ENCODE measurements at regions not wholly inside any gene's neighbourhood (a gene's known extent, or its start where the extent isn't known, plus 50 kb on each side); places are given as distances from the start of the nearest gene placed in this dataset.

GRCh38 chr16:51801635-51802034 is 650.6 kb upstream of the SALL1 start:
- DNase-seq (ENCODE audit: low read depth, low spot score): no peak

- no peak for DNase-seq (ENCODE audit: low read depth, low spot score)
These were observed 646.7 kb upstream of the SALL1 start for GRCh38 chr16:51797669-51798259.

- no peak for DNase-seq (ENCODE audit: low read depth, low spot score)
These were observed 628.2 kb upstream of the SALL1 start for GRCh38 chr16:51779240-51779639.

GRCh38 chr16:51773071-51773890 is 622.2 kb upstream of the SALL1 start:
- no peak for DNase-seq (ENCODE audit: low read depth, low spot score)

DNA sequence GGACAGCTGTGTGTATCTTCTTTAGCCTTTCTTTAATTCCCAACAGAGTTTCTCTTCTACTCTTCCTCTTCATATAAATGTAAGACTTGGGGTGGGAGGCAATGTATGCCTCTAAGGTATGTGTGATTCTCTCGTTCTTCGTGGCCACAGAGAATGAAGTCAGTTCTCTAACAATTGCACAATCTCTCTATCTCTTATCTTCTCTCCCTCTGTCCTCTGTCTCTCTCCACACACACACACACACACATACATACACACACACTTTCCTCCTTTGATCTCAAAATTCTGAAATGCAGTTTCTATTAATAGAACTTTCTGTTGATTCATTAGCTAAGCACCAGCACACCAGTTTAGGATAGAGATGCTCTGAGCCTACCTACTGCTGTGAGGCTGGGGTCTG is 615.7 kb upstream of the SALL1 start:
- DNase-seq (ENCODE audit: low read depth, low spot score): no peak

DNA sequence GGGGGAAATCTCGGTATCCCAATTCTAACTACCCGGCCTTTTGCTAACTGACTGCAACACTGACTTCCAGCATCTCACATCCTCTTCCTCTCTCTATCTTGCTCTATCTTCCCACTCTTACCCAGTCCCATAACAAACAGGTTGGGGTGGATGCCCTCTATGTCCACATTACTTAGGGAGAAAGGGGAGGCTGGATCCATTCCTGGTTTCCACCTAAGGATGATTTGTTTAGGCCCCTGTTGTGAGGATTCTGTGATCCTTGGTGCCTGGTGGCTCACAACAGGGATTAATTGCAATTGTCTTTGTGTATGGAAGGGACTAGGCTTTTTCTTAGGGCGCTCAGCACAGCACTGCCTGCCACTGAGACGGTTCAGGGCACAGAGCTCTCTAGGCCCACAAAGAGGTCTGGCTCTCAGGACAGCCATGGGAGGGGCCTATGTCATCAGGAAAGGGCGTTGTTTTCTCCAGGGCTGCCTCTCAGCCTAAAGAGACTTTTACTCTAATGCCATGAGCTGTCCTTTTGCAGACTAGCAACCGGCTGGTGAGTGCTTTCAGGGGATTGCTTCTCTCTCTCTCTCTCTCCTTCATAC is 612.1 kb upstream of the SALL1 start:
- no peak for DNase-seq (ENCODE audit: low read depth, low spot score)

DNA sequence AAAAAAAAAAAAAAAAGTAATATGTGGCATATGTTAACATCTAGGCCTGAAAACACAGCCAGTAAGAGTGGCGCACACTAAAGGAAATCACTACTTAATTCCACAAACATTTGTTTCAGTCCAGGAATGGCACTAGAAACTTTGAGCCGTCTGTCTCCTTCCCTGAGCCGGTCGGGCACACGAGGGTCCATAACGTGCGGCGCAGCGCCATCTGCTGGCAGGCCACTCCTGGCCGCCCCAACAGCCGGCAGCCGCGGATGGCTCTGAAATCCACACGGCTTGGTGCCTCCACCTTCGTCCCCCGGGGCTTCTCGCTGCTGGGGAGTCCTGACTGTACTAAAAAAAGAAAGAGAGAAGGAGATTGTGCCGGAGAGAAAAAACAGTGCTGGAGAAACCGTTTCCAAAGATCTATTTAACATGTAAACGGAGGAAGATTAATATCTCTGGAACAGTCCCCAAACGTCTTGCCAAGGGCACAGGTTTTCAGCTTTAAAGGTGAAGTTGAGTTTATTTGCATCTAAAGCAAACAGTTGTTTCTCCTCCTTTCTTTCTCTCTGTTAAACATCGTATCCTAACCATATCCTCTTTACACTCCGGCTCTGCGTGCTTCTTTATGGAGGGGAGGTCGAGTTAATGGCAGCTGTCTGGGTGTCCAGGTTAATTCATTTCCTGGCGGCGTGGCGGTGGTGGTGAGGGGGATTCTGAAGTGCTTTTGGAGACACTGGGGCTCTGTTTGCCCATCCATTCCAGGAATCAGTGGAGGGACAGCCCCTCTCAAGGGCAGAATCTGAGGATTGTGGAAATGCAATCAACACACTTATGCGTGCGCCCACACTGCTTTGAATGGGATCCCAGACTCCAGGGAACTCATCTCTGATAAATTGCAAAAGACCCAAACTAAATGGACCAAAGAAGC is 611.3 kb upstream of the SALL1 start:
- DNase-seq (ENCODE audit: low read depth, low spot score): peak; percentile 53

DNA sequence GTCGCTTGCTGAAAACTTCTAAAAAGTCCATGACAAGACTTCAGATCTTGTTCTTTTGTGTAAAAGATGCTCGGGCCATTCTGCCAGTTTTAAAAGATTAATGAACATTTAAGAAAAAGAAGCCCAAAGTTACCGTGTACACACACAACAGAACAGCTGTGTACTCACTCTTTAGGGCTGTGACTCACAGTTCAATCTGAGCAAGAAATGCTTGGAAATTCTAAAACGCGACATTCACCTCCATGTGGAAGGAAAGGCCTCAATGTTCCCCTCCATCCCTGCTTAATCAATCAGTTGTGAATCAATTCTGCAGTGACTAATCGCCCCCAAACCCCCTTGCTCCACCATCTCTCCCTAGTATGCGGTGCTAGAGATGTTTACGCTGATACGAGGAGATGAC is 609.9 kb upstream of the SALL1 start:
- no peak for DNase-seq (ENCODE audit: low read depth, low spot score)

DNA sequence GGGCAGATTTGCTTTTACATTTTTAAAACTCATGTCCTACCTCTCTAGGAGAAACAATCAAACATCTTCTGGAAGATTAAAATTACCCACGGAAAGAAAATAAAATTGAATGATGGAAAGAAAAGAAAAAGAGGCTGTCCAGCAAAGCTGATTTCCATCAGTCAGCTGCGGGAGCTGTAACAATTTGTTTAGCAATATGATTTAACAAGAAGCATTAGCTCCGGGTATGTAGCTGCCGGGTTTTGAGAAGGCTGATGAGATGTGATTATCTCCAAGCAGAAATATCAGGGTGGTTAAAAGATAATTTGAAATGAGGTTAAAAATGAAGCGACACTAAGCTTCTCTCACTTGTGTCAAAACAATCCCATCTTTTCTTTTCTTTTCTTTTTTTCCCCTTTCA is 608.9 kb upstream of the SALL1 start:
- DNase-seq (ENCODE audit: low read depth, low spot score): no peak

DNA sequence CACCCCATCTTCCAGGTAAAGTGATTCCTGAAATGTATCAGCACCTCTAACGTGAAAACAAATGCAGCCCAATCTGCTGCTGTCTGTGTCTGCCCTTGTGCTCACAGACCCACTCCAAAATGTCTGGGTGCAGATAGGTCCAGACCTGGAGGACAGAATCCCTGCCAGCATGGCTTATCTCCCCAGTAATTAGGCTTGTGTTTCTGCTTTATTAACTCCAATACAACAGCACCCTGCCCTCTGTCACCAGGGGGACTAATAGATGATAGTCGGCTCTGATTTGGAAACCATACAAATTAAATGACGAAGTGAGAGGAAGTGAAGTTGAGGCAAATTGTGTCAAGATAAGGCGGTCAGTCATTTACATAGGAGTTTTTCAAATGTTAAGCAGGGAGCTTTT is 608.3 kb upstream of the SALL1 start:
- DNase-seq (ENCODE audit: low read depth, low spot score): no peak

GRCh38 chr16:51757921-51758479 is 606.9 kb upstream of the SALL1 start:
- no peak for DNase-seq (ENCODE audit: low read depth, low spot score)

GRCh38 chr16:51757505-51757904 is 606.4 kb upstream of the SALL1 start:
- no peak for DNase-seq (ENCODE audit: low read depth, low spot score)

- DNase-seq (ENCODE audit: low read depth, low spot score): no peak
These were observed 606.0 kb upstream of the SALL1 start for GRCh38 chr16:51757124-51757470.

DNA sequence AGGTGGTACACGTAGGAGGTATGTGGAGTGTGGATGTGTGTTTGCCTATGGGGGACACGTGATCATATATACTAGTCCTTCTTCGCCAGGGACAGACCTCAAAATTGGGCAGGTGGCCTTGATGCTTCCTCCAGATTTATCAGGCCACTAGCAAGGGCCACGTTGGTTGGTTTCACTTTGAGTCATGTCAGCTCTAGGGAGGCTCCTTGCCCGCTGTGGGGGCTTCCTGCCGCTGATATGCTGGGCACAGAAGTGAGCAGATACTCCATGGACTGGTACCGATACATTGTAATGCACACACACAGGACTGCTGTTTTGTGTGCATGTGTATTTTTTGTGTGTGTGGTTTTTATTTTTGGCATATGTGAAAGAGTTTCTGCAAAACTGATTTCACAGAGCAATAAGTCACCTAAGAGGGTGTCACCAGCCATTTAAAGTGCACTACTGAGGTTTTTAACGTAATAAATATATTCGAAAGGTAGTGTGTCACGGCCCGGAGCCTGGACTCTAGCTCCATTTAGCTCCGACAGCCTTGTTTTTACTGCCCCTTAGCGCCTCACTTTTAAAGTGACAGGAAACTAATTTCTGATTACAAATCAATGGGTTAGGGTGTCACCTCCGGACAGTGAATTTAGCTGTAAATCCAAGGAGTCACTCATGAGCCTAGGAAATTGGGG is 605.5 kb upstream of the SALL1 start:
- no peak for DNase-seq (ENCODE audit: low read depth, low spot score)

DNA sequence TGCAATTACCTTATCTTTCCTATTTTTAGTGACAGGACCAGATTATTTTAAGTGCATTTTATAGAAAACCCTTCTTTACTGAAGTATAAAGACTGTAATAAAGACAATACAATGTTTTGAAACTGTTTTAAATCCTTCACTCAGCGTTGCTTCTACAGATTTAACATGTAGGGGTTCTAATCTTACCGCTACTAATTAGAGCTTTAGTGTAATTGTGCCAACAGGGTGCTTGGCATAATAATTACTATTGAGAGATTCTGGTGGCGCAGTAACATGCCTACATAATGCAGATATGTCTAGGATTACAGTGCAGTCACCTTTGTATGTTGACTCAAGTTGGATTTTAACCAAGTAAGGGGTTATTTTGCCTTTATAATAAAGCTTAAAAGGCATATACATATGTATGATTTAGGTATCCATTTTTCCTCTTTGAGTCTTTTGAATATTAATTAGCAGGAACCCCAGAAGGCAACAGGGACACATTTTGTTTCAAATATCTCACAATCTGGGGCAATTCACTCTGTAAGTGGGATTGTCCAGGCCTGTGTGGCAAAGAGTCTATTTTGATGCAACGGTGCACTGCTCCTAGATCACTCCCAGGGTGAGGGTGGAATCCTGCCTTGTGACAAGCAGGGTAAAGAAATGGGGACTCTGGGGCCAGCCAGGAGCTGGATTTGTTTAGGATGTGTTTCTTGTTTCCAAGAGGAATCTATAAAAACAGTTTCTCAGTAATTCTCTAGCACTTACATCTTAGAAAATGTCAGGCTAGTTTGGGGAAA is 604.7 kb upstream of the SALL1 start:
- no peak for DNase-seq (ENCODE audit: low read depth, low spot score)

DNA sequence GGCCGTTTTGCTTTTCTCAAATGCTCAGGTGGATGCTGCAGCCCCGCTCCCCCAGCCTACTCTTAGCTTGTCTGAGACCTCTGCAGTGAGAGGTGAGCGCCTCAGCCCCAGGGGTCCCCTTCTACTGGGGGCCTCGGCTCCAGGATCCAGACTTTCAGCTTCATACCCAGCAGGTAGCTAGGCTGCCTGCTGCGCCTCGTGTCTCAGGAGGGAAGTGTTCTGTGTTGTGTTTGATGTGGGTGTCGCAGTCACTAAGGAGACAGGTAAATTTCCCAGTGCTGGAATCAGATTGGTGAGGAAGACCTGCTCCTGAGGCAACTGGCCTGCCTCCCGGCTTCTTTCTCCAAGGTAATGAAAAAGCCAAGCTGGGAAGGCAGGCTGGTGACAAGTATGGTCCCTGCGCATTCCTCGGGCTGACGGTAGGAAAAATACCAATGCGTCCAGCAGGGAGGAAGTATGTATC is 604.0 kb upstream of the SALL1 start:
- DNase-seq (ENCODE audit: low read depth, low spot score): no peak

DNA sequence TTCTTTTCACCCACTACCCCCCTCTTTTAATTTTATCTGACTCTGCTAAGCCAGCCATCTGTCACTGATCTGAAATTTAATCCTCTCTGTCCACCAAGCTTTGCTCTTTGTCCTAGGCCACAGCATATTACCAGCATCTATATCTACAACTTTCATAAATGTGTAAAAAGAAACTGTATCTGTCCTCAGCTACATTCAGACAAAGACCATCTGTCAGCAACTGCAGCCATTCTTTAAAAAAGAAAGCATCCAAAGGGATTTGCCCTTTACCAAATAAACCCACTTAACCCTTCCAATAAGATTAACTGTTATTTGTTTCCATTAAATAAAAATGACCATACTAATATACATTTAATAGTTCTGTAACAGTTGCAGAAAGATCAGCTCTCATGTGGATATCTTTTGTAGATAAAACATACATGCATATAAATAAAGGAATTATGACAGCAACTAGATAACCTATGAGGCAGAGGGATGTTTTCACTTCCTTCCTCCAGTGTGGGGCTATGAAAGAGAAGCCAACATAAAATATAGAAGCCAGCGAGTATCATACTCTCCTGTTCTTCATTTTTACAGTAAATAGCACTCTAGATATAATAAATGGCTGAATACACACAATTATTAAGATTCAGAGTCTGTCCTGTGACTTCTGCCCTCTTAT is 602.5 kb upstream of the SALL1 start:
- no peak for DNase-seq (ENCODE audit: low read depth, low spot score)

GRCh38 chr16:51752438-51752995 is 601.4 kb upstream of the SALL1 start:
- DNase-seq (ENCODE audit: low read depth, low spot score): no peak

DNA sequence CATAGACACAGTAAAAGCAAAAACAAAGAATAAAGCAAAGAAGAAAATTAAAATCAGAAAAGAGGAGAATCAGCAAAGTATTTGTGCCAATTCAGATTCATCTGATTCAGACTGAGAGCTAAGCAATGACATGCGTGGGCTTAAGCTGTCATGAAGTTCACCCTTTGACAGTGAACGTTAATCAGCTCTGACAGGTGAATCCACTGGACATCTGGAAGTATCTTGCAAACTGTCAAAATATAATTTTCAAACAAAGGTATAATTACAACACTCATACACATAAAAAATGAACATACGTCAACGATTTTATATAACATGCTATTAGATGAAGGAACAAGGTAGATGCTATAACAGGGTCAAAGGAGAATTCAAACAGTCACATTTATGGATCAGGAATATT is 596.3 kb upstream of the SALL1 start:
- DNase-seq (ENCODE audit: low read depth, low spot score): no peak
